ENCODE measurements at regions not wholly inside any gene's neighbourhood (a gene's known extent, or its start where the extent isn't known, plus 50 kb on each side); places are given as distances from the start of the nearest gene placed in this dataset.

GRCh38 chr17:54257440-54257839, 434.7 kb downstream of the KIF2B start:
- H3K27me3 ChIP-seq = no peaks in the 10 kb centered on the region
- H3K27ac ChIP-seq = no peak overlapping the region
- H3K36me3 ChIP-seq = no peaks in the 10 kb centered on the region
- no peaks in the 10 kb centered on the region for H3K9me3 ChIP-seq
- TF ChIP-seq CTCF (IDR thresholded peaks at IDR 0.05) = no peak
- H3K4me1 ChIP-seq = no peaks in the 10 kb centered on the region
- no peak for DNase-seq (ENCODE audit: low spot score)
- H3K4me3 ChIP-seq = no peak overlapping the region

- TF ChIP-seq CTCF (IDR thresholded peaks at IDR 0.05) = no peak
- H3K4me3 ChIP-seq = no peak overlapping the region
- no peaks in the 10 kb centered on the region for H3K4me1 ChIP-seq
- H3K27me3 ChIP-seq = no peaks in the 10 kb centered on the region
- no peaks in the 10 kb centered on the region for H3K9me3 ChIP-seq
- DNase-seq (ENCODE audit: low spot score) = no peak
- H3K27ac ChIP-seq = no peak overlapping the region
- H3K36me3 ChIP-seq = no peaks in the 10 kb centered on the region
Observed at GRCh38 chr17:54259476-54259875, 436.7 kb downstream of the KIF2B start.

GRCh38 chr17:54261465-54261864, 438.7 kb downstream of the KIF2B start:
- Histone ChIP-seq H3K4me3 (no peak overlapping the region), H3K9me3 (no peaks in the 10 kb centered on the region), H3K27ac (no peak overlapping the region), H3K4me1 (no peaks in the 10 kb centered on the region), H3K27me3 (no peaks in the 10 kb centered on the region), H3K36me3 (no peaks in the 10 kb centered on the region)
- TF ChIP-seq CTCF (IDR thresholded peaks at IDR 0.05) = no peak
- no peak for DNase-seq (ENCODE audit: low spot score)

- no peak for DNase-seq (ENCODE audit: low spot score)
- Histone ChIP-seq H3K36me3 (no peaks in the 10 kb centered on the region), H3K4me1 (no peaks in the 10 kb centered on the region)
Observed at GRCh38 chr17:54269881-54270280, 447.2 kb downstream of the KIF2B start.

GRCh38 chr17:54270499-54270898, 447.8 kb downstream of the KIF2B start:
- no peaks in the 10 kb centered on the region for H3K36me3 ChIP-seq
- no peak for TF ChIP-seq CTCF (IDR thresholded peaks at IDR 0.05)
- H3K27ac ChIP-seq = no peak overlapping the region
- no peaks in the 10 kb centered on the region for H3K27me3 ChIP-seq
- DNase-seq (ENCODE audit: low spot score) = no peak
- no peak overlapping the region for H3K4me3 ChIP-seq
- H3K9me3 ChIP-seq = no peaks in the 10 kb centered on the region
- no peaks in the 10 kb centered on the region for H3K4me1 ChIP-seq

More at GRCh38 chr17:54269881-54270280, 447.2 kb downstream of the KIF2B start:
- Histone ChIP-seq H3K27me3 (no peaks in the 10 kb centered on the region), H3K9me3 (no peaks in the 10 kb centered on the region), H3K27ac (no peak overlapping the region), H3K4me3 (no peak overlapping the region)
- TF ChIP-seq CTCF (IDR thresholded peaks at IDR 0.05) = no peak

- Histone ChIP-seq H3K9me3 (no peaks in the 10 kb centered on the region), H3K27ac (no peak overlapping the region), H3K36me3 (no peaks in the 10 kb centered on the region), H3K27me3 (no peaks in the 10 kb centered on the region), H3K4me3 (no peak overlapping the region), H3K4me1 (no peaks in the 10 kb centered on the region)
- DNase-seq (ENCODE audit: low spot score) = no peak
- no peak for TF ChIP-seq CTCF (IDR thresholded peaks at IDR 0.05)
Observed at GRCh38 chr17:54277868-54278267, 455.1 kb downstream of the KIF2B start.
